GM08714 (cell line): ENCODE measurements at regions not wholly inside any gene's neighbourhood (a gene's known extent, or its start where the extent isn't known, plus 50 kb on each side); places are given as distances from the start of the nearest gene placed in this dataset.

Source experiments
- H3K4me3 ChIP-seq: fragments of 200-500 bp; sonication (Bioruptor generic); 2 replicates; pipeline ENCODE4 v1.5.1; 2014; ENCODE audit warnings: mild to moderate bottlenecking, low read length, inconsistent platforms
- ZNF274 ChIP-seq: IDR thresholded peaks from 2 replicates; pipeline ENCODE4 v1.6.1; 2012; ENCODE audit warnings: mild to moderate bottlenecking, low read depth, low read length

- H3K4me3 ChIP-seq, result no peak overlapping the region
- no peak for TF ChIP-seq ZNF274
These were observed 54.0 kb upstream of the PRPS1L1 start for GRCh38 chr7:18081617-18082016.

GRCh38 chr7:18082169-18082568, 54.5 kb upstream of the PRPS1L1 start:
- no peak overlapping the region for H3K4me3 ChIP-seq
- TF ChIP-seq ZNF274, result no peak

GRCh38 chr7:18086165-18087025, 58.7 kb upstream of the PRPS1L1 start:
- TF ChIP-seq ZNF274, result no peak
- H3K4me3 ChIP-seq, result peak overlapping the region; percentile 66

- peak overlapping the region; percentile 30; the same call in 1 of the 2 replicates for H3K4me3 ChIP-seq
- no peak for TF ChIP-seq ZNF274
These were observed 59.5 kb upstream of the PRPS1L1 start for GRCh38 chr7:18087026-18087686.

- no peak overlapping the region for H3K4me3 ChIP-seq
- no peak for TF ChIP-seq ZNF274
These were observed 60.0 kb upstream of the PRPS1L1 start for GRCh38 chr7:18087687-18088078.

GRCh38 chr7:18096087-18096486, 68.4 kb upstream of the PRPS1L1 start:
- TF ChIP-seq ZNF274, result no peak
- no peak overlapping the region for H3K4me3 ChIP-seq

- no peak overlapping the region for H3K4me3 ChIP-seq
- TF ChIP-seq ZNF274, result no peak
These were observed 74.9 kb upstream of the PRPS1L1 start for GRCh38 chr7:18102576-18102975.

- TF ChIP-seq ZNF274, result no peak
These were observed 76.0 kb upstream of the PRPS1L1 start for GRCh38 chr7:18103436-18104218.

GRCh38 chr7:18109762-18110161, 82.1 kb upstream of the PRPS1L1 start:
- H3K4me3 ChIP-seq, result no peak overlapping the region
- no peak for TF ChIP-seq ZNF274

More at GRCh38 chr7:18103436-18104218, 76.0 kb upstream of the PRPS1L1 start:
- H3K4me3 ChIP-seq, result no peak overlapping the region

- TF ChIP-seq ZNF274, result no peak
- H3K4me3 ChIP-seq, result no peak overlapping the region
These were observed 89.0 kb upstream of the PRPS1L1 start for GRCh38 chr7:18116661-18117060.

GRCh38 chr7:18117482-18117881, 89.8 kb upstream of the PRPS1L1 start:
- no peak for TF ChIP-seq ZNF274
- H3K4me3 ChIP-seq, result no peak overlapping the region

GRCh38 chr7:18119985-18120384, 92.3 kb upstream of the PRPS1L1 start:
- no peak overlapping the region for H3K4me3 ChIP-seq
- TF ChIP-seq ZNF274, result no peak

- H3K4me3 ChIP-seq, result no peak overlapping the region
- no peak for TF ChIP-seq ZNF274
These were observed 96.0 kb upstream of the PRPS1L1 start for GRCh38 chr7:18123508-18124239.

GRCh38 chr7:18125476-18125875, 97.8 kb upstream of the PRPS1L1 start:
- TF ChIP-seq ZNF274, result no peak
- H3K4me3 ChIP-seq, result no peak overlapping the region

- no peak overlapping the region for H3K4me3 ChIP-seq
- TF ChIP-seq ZNF274, result no peak
These were observed 98.6 kb upstream of the PRPS1L1 start for GRCh38 chr7:18126281-18126680.
